Thyroid gland (tissue), 4 donors: ENCODE measurements at regions not wholly inside any gene's neighbourhood (a gene's known extent, or its start where the extent isn't known, plus 50 kb on each side); places are given as distances from the start of the nearest gene placed in this dataset.

ENCODE experiments used
- CTCF ChIP-seq, 6 experiments: fragments of 200-600 bp in 3 of 6; fragments of 450-650 bp in 3 of 6; sonication (generic) in 3 of 6; IDR thresholded peaks; one replicate each; pipeline ENCODE4 v1.5.1; 2016 to 2019; ENCODE audit warnings: antibody characterized with exemption in 6 of 6, mild to moderate bottlenecking in 2 of 6, inconsistent platforms in 1 of 6, moderate library complexity in 1 of 6
- POLR2A ChIP-seq, 2 donors: fragments of 450-650 bp; IDR thresholded peaks; one replicate each; pipeline ENCODE4 v1.6.1; 2017; ENCODE audit warnings: antibody characterized with exemption in 2 of 2, mild to moderate bottlenecking in 2 of 2, moderate library complexity in 1 of 2

GRCh38 chrX:139141370-139141769 is 389.2 kb upstream of the F9 start:
- TF ChIP-seq CTCF (IDR thresholded peaks at IDR 0.05) (no peak), POLR2A (IDR thresholded peaks at IDR 0.05) (no peak)
